Natural killer cell (primary cell): ENCODE measurements at regions not wholly inside any gene's neighbourhood (a gene's known extent, or its start where the extent isn't known, plus 50 kb on each side); places are given as distances from the start of the nearest gene placed in this dataset.

ENCODE experiments used
- ATAC-seq, 3 donors: fragments of 150-1000 bp in 2 of 3; fragments of 200-7000 bp in 1 of 3; cut with Tn5 transposase; 1 replicate in 1 of 3; 2 replicates in 2 of 3; pipeline ENCODE4 v1.10.0; 2021; ENCODE audit warnings: mild to moderate bottlenecking in 2 of 3, moderate library complexity in 2 of 3
- DNase-seq, 2 donors: peaks; one replicate each; pipeline versions ENCODE4 v3.0.0 to v3.0.0-alpha.2; 2013 to 2021; ENCODE audit warnings: mixed read lengths in 1 of 2
- H3K27ac ChIP-seq: one replicate; pipeline ENCODE4 v1.5.1; 2013; ENCODE audit warnings: mild to moderate bottlenecking, low read length
- H3K27me3 ChIP-seq: one replicate; pipeline ENCODE4 v1.6.1; 2013; ENCODE audit warnings: low read length; ENCODE audit not compliant: control insufficient read depth, insufficient read depth
- H3K36me3 ChIP-seq: one replicate; pipeline ENCODE4 v1.6.1; 2013; ENCODE audit warnings: low read length; ENCODE audit not compliant: control insufficient read depth, insufficient read depth
- H3K4me1 ChIP-seq: one replicate; pipeline ENCODE4 v1.6.1; 2013; ENCODE audit warnings: low read length; ENCODE audit not compliant: control insufficient read depth, insufficient read depth
- H3K4me3 ChIP-seq: one replicate; pipeline ENCODE4 v1.5.1; 2013; ENCODE audit warnings: low read length
- H3K9me3 ChIP-seq: one replicate; pipeline ENCODE4 v1.6.1; 2013; ENCODE audit warnings: low read length; ENCODE audit not compliant: control insufficient read depth, insufficient read depth
- H3K27ac Mint-ChIP-seq, 2 donors: one replicate each; pipeline ENCODE4 v1.8.0; 2022; ENCODE audit warnings: mild to moderate bottlenecking in 2 of 2, mixed read lengths in 2 of 2, moderate library complexity in 1 of 2
- H3K27me3 Mint-ChIP-seq, 2 donors: one replicate each; pipeline ENCODE4 v1.8.0; 2022; ENCODE audit warnings: low read depth in 2 of 2, mixed read lengths in 2 of 2
- H3K36me3 Mint-ChIP-seq: one replicate; pipeline ENCODE4 v1.8.0; 2022; ENCODE audit warnings: mixed read lengths
- H3K4me1 Mint-ChIP-seq, 2 donors: one replicate each; pipeline ENCODE4 v1.8.0; 2022; ENCODE audit warnings: mixed read lengths in 2 of 2
- H3K4me3 Mint-ChIP-seq: one replicate; pipeline ENCODE4 v1.8.0; 2022; ENCODE audit warnings: mild to moderate bottlenecking, moderate library complexity, mixed read lengths
- H3K9me3 Mint-ChIP-seq, 2 donors: one replicate each; pipeline ENCODE4 v1.8.0; 2022; ENCODE audit warnings: mixed read lengths in 2 of 2
- CTCF ChIP-seq: fragments of 200-600 bp; IDR thresholded peaks from one replicate; pipeline ENCODE4 v1.8.0; 2022; ENCODE audit warnings: antibody characterized with exemption
- WGBS: methylation state at CpG from one replicate; pipeline ENCODE4 v1.1.7; 2013; ENCODE audit warnings: missing lambda C conversion rate; ENCODE audit not compliant: insufficient coverage; 5-methylcytosine and 5-hydroxymethylcytosine counted together
- intact Hi-C: fragments of 100-400 bp; cut with micrococcal nuclease; formaldehyde crosslinking; loops from one replicate; pipeline ENCODE4 v1.14.2; 2022

DNA sequence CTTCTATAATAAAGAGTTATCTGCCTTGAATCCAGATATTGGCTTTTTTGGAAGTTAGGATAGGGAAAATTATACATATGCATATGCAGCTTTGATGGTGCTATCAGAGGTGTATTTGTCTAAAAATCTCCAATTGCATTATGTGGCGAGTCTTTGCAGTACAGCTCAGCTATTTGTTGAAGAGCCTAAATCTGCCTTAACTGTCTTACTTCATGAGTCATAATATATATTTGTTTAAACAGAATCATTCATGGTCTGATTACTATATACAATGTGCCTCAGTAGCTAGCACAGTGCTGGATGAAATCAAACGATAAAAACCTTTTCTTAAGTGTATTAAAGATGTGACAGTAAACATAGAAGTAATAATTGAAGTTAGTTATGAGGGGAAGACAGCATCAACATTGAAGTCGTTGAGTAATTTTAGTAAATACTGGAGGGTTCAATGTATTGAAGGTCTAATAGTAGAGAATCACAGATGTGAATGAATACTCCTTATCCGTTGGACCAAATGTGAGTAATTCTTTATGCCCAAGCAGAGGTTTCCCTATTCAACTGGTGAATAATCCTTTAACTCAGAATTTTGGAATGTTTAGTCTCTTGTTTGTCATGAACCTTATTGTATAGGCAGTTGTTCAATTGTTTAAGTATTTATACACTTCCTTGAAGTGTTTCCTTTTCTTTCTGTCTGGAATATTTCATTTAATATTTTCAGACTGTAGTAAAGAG, 74.8 kb upstream of the NAALADL2 start:
- no peaks in the 10 kb centered on the region for H3K27me3 ChIP-seq
- Mint-ChIP-seq H3K4me3 (no peak overlapping the region), H3K9me3 (peaks cover 11 to 14% of the 10 kb centered on the region in 2 donors), H3K27ac (no peak overlapping the region), H3K36me3 (no peaks in the 10 kb centered on the region), H3K27me3 (no peaks in the 10 kb centered on the region), H3K4me1 (no peaks in the 10 kb centered on the region)
- no peaks in the 10 kb centered on the region for H3K4me1 ChIP-seq
- no peaks in the 10 kb centered on the region for H3K36me3 ChIP-seq
- no peaks in the 10 kb centered on the region for H3K9me3 ChIP-seq
- H3K4me3 ChIP-seq = no peak overlapping the region
- no peak overlapping the region for H3K27ac ChIP-seq
- DNase-seq (no peak), ATAC-seq (no peak)
- intact Hi-C loops = no loop called here
- 88% methylated on average over 4 of the region's 4 CpGs for WGBS
- TF ChIP-seq CTCF = no peak

GRCh38 chr3:174786825-174787224, 72.3 kb upstream of the NAALADL2 start:
- H3K27ac Mint-ChIP-seq = no peak overlapping the region
- WGBS = no CpG with 5 or more reads among the region's 2 CpGs
- Histone ChIP-seq H3K36me3 (no peaks in the 10 kb centered on the region), H3K27ac (no peak overlapping the region), H3K4me3 (no peak overlapping the region), H3K9me3 (no peaks in the 10 kb centered on the region), H3K27me3 (no peaks in the 10 kb centered on the region), H3K4me1 (no peaks in the 10 kb centered on the region)
- no peaks in the 10 kb centered on the region for H3K4me1 Mint-ChIP-seq
- ATAC-seq (no peak), DNase-seq (no peak)
- H3K36me3 Mint-ChIP-seq = no peaks in the 10 kb centered on the region
- H3K27me3 Mint-ChIP-seq = no peaks in the 10 kb centered on the region
- peaks cover 6 to 7% of the 10 kb centered on the region in 2 donors for H3K9me3 Mint-ChIP-seq
- no peak overlapping the region for H3K4me3 Mint-ChIP-seq
- TF ChIP-seq CTCF = no peak
- intact Hi-C loops = no loop called here

DNA sequence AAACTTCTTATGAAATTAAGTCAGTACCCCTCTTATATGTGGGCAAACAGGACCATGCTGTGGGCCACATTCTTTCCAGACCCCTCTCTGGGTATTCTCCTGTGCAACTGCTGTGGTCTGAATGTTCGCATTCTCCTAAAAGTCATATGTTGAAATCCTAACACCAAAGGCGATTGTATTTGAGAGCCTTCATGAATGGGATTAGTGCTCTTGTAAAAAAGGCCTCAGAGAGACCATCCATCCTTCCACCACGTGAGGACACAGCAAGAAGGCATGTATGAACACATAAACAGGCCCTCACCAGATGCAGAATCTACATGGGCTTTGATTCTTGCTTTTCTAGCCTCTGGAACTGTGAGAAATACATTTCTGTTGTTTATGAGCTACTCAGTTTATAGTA, 68.0 kb upstream of the NAALADL2 start:
- no peaks in the 10 kb centered on the region for H3K4me1 ChIP-seq
- WGBS = 63% methylated on average over 3 of the region's 3 CpGs
- intact Hi-C loops = no loop called here
- H3K27me3 ChIP-seq = no peaks in the 10 kb centered on the region
- Mint-ChIP-seq H3K27me3 (no peaks in the 10 kb centered on the region), H3K4me1 (no peaks in the 10 kb centered on the region), H3K4me3 (no peak overlapping the region), H3K36me3 (no peaks in the 10 kb centered on the region), H3K9me3 (peaks cover 6 to 8% of the 10 kb centered on the region in 2 donors), H3K27ac (no peak overlapping the region)
- H3K4me3 ChIP-seq = no peak overlapping the region
- H3K9me3 ChIP-seq = no peaks in the 10 kb centered on the region
- no peak overlapping the region for H3K27ac ChIP-seq
- no peaks in the 10 kb centered on the region for H3K36me3 ChIP-seq
- TF ChIP-seq CTCF = no peak
- no peak for ATAC-seq
- DNase-seq = no peak

- Histone ChIP-seq H3K4me3 (no peak overlapping the region), H3K4me1 (no peaks in the 10 kb centered on the region), H3K36me3 (no peaks in the 10 kb centered on the region), H3K27me3 (no peaks in the 10 kb centered on the region), H3K27ac (no peak overlapping the region), H3K9me3 (no peaks in the 10 kb centered on the region)
- intact Hi-C loops = no loop called here
- H3K4me1 Mint-ChIP-seq = no peaks in the 10 kb centered on the region
- no peak for ATAC-seq
- H3K9me3 Mint-ChIP-seq = peaks cover 8 to 14% of the 10 kb centered on the region in 2 donors
- no peaks in the 10 kb centered on the region for H3K36me3 Mint-ChIP-seq
- no peaks in the 10 kb centered on the region for H3K27me3 Mint-ChIP-seq
- WGBS = no CpG with 5 or more reads among the region's 1 CpG
- no peak overlapping the region for H3K27ac Mint-ChIP-seq
- no peak overlapping the region for H3K4me3 Mint-ChIP-seq
- no peak for TF ChIP-seq CTCF
- DNase-seq = no peak
These were observed 66.3 kb upstream of the NAALADL2 start for GRCh38 chr3:174792864-174793263.
